GM13976 (cell line): ENCODE measurements at regions not wholly inside any gene's neighbourhood (a gene's known extent, or its start where the extent isn't known, plus 50 kb on each side); places are given as distances from the start of the nearest gene placed in this dataset.

Experiments
- DNase-seq: peaks from one replicate; pipeline ENCODE4 v3.0.0; 2012; ENCODE audit warnings: low spot score
- in situ Hi-C: fragments of 300-500 bp; cut with MboI; formaldehyde crosslinking; loops from one replicate; pipeline ENCODE4 v1.12.0; 2022; ENCODE audit warnings: low sequenced_read_pairs, mixed read lengths, inconsistent platforms; ENCODE audit not compliant: unreplicated experiment
- TF ChIP-seq, protein P1 (sequence below): IDR thresholded peaks from 2 replicates; pipeline ENCODE4 v1.5.1; 2012; ENCODE audit warnings: borderline replicate concordance, mild to moderate bottlenecking; ENCODE audit not compliant: insufficient read depth; ENCODE audit errors: extremely low read depth, missing control alignments, control extremely low read depth

GRCh38 chr10:89889606-89890005, 188.2 kb downstream of the KIF20B start:
- TF ChIP-seq, protein P1, sequence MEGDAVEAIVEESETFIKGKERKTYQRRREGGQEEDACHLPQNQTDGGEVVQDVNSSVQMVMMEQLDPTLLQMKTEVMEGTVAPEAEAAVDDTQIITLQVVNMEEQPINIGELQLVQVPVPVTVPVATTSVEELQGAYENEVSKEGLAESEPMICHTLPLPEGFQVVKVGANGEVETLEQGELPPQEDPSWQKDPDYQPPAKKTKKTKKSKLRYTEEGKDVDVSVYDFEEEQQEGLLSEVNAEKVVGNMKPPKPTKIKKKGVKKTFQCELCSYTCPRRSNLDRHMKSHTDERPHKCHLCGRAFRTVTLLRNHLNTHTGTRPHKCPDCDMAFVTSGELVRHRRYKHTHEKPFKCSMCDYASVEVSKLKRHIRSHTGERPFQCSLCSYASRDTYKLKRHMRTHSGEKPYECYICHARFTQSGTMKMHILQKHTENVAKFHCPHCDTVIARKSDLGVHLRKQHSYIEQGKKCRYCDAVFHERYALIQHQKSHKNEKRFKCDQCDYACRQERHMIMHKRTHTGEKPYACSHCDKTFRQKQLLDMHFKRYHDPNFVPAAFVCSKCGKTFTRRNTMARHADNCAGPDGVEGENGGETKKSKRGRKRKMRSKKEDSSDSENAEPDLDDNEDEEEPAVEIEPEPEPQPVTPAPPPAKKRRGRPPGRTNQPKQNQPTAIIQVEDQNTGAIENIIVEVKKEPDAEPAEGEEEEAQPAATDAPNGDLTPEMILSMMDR, result no peak
- in situ Hi-C loops, result no loop called here
- DNase-seq, result no peak

DNA sequence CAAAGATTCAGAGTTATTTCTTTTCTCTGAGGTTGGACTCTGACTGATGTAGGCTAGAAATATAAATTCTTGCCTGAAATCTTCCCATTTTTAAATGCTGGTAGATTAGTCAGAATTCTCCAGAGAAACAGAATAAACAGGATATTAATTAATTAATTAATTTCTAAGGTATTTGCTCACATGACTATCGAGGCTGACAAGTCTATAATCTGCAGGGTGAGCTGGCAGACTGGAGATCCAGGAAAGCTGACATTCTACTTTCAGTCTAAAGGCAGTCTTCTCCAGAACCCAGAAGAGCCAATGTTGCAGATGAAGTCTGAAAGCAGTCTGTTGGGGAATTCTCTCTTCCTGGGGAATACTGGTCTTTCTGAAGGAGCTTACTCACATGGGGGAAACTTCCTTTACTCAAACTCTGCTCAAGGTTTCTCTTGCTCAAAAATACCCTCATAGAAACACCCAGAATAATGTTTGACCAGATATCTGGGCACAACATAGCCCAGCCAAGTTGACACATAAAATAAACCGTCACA, 189.7 kb downstream of the KIF20B start:
- TF ChIP-seq, protein P1, result no peak
- in situ Hi-C loops, result no loop called here
- no peak for DNase-seq

DNA sequence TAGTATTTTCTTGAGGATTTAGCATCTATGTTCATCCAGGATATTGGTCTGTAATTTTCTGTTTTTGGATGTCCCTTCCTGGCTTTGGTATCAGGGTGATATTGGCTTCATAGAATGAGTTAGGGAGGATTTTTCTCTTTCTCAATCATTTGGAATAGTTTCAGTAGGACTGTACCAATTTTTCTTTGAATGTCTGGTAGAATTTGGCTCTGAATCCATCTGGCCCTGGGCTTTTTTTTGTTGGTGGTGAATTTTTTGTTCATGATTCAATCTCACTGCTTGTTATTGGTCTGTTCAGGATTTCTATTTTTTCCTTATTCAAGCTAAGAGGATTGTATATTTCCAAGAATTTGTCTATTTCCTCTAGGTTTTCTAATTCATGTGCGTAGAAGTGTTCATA, 192.7 kb downstream of the KIF20B start:
- TF ChIP-seq, protein P1, result no peak
- DNase-seq, result no peak
- in situ Hi-C loops, result no loop called here

DNA sequence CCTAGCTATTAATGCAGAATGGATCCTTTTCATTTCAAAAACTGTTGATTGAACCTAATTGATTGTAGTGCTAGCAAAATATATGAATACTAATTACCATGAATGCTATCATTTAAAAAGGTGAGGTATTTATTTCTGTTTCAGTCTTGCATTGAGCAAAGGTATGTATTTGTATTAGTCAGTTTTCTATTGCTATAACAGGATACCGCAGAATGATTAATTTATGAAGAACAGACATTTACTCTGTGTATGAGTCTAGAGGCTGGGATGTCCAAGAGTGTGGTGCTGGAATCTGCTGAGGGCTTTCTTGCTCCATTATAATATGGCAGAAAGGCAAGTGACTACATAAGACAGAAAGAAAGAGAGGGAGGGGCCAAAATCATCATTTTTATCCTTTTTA, 199.2 kb downstream of the KIF20B start:
- TF ChIP-seq, protein P1, result no peak
- in situ Hi-C loops, result no loop called here
- DNase-seq, result no peak

DNA sequence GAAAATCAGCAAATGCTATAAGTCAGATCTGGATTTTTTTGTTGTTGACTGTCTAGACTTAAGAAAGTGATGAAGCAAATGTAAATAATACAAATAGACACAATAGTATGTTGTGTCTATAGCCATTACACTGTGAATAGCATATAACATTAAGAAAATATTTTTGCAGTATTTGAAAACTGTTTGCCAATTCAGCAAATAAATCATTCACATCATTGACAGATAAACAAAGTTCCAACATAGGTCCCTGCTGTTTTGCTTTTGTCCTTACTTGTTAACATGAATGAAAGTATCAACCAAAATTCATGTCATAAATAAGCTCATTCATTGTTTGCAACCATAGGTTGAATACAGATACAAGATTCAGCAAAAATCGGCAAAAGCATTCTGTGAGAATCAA, 200.5 kb downstream of the KIF20B start:
- in situ Hi-C loops, result no loop called here
- TF ChIP-seq, protein P1, result no peak
- no peak for DNase-seq

DNA sequence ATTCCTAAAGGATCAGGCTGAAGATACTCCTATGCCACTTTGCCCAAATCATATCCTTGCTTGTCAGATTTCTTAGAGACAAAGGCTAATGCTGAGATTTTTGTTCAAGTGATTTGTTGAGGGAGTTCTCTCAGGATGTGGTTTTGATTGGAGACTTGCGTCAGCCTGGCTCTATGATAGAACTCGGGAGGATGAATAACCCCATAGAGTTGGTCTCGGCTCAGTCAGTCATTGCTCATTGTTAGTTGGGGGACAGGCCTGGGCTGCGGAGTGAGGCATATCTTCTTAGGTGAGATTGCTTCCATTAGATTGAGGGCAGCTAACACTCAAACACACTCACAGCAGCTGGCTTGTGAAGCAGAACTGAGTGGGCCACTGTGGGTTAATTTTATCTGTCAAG, 203.4 kb downstream of the KIF20B start:
- no peak for DNase-seq
- in situ Hi-C loops, result no loop called here
- TF ChIP-seq, protein P1, result no peak

- TF ChIP-seq, protein P1, result no peak
- no peak for DNase-seq
- in situ Hi-C loops, result no loop called here
Measured at GRCh38 chr10:89909752-89910151, 208.4 kb downstream of the KIF20B start.
